ENCODE measurements at regions not wholly inside any gene's neighbourhood (a gene's known extent, or its start where the extent isn't known, plus 50 kb on each side); places are given as distances from the start of the nearest gene placed in this dataset.
"Not testable (repeated sequence)": the region's sequence is repeated elsewhere in the genome, so short reads cannot be mapped to it uniquely, and the experiment has no call there.

GRCh38 chr6:140554421-140554820 is 1180.0 kb upstream of the CITED2 start:
- no peak for DNase-seq

- no peak for DNase-seq
These were observed 1173.9 kb upstream of the CITED2 start for GRCh38 chr6:140548366-140548765.

DNA sequence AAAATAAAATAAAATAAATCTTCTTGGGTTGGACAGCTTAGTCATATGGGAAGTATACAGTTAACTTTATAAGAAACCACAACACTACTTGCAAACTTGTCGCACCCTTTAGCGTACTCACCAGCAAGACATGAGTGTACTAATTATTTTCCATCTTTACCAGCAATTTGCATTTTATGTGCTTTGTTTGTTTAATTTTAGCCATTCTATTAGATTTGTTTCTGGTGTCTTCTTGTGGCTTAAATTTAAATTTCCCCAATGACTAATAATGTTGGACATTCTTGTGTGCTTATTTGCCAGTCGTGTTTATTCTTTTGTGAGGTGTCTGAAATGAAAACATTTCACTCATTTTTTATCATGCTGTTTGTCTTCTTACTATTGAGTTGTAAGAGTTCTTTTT is 1172.2 kb upstream of the CITED2 start:
- no peak for DNase-seq

GRCh38 chr6:140544431-140544830 is 1170.0 kb upstream of the CITED2 start:
- DNase-seq: no peak

- no peak for DNase-seq
These were observed 1168.4 kb upstream of the CITED2 start for GRCh38 chr6:140542863-140543262.

- no peak for DNase-seq
These were observed 1166.8 kb upstream of the CITED2 start for GRCh38 chr6:140541288-140541687.

- no peak for DNase-seq
These were observed 1166.3 kb upstream of the CITED2 start for GRCh38 chr6:140540743-140541142.

GRCh38 chr6:140538926-140539325 is 1164.5 kb upstream of the CITED2 start:
- no peak for DNase-seq

- DNase-seq: no peak
These were observed 1163.6 kb upstream of the CITED2 start for GRCh38 chr6:140537834-140538705.

DNA sequence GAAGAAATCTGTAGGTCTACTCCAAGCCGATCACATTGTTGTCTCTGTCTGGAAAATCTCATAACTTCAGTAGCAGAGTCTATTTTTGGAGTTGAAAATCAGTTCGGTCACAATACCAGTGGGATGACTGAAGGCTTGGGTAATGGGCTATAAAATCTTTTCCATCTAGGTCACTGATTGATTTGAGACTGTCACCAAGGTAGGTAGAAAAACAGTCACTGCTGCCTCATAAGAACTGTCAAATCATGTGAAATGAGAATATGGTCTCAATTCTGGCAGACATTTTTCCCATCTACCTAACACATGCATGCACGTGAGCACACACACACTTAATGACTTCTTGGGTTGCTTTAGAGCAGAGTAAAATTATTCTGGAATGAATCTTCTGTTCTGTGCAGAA is 1162.8 kb upstream of the CITED2 start:
- no peak for DNase-seq

GRCh38 chr6:140535511-140535910 is 1161.1 kb upstream of the CITED2 start:
- no peak for DNase-seq

DNA sequence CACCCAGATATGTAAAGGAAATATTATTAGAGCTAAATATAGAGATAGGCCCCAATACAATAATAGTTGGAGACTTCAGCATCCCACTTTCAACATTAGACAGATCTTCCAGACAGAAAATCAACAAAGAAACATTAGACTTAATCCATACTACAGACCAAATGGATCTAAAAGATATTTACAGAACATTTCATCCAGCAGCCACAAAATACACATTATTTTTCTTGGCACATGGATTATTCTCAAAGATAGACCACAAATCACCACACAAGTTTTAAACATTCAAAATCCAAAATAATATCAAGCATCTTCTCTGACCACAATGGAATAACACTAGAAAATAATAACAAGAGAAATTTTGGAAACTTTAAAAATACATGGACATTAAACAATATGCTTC is 1159.1 kb upstream of the CITED2 start:
- no peak for DNase-seq

DNA sequence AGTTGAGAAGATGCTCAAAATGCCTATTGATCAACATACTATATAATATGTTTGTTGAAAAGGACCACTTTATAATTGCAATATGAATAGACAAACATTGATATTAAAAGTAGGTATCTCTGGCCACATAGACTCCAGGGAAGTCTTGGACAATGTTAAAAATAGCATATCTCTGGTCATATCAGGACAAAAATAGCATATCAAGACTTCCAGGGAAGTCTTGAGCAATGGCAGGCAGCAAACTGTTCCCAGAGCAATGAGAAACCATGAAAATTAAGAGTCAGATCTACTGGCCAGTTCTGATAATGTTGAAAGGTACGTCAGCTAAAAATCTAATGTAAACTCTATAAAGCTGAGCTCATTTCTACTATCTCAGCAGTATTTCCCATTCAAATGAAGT is 1130.3 kb upstream of the CITED2 start:
- no peak for DNase-seq

- no peak for DNase-seq
These were observed 1126.4 kb upstream of the CITED2 start for GRCh38 chr6:140500849-140501248.

DNA sequence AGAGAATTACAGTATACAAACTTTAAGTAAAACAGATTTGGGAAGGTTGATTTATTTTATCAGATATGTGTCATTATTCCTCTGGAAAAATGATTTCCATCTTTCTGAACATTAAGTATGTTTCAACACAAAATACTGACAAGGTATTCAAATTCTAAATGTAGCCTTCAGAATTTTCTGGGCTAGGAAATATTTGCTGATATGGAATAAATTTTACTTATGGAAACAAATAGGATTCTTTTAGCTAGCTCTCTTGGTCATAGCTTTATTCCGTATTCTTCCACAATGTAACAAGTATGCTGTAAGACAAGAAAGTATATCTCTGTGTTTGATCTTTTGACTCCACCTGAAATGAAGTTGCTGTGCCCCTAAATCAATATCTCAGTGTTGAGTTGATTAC is 1125.2 kb upstream of the CITED2 start:
- no peak for DNase-seq

GRCh38 chr6:140494321-140495108 is 1120.1 kb upstream of the CITED2 start:
- no peak for DNase-seq

DNA sequence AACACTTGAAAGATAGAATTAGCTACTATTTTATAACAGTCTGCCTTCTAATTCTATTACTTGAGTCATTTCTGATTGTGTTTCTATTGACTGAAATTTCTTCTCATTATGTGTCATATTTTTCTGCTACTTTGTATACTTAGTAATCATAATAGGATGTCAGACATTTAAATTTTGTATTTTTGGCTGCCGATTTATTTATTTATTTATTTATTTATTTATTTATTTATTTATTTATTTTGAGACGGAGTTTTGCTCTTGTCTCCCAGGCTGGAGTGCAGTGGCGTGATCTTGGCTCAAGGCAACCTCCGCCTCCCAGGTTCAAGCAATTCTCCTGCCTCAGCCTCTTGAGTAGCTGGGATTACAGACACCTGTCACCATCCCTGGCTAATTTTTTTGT is 1119.0 kb upstream of the CITED2 start:
- DNase-seq: not testable (repeated sequence)

GRCh38 chr6:140490081-140490480 is 1115.6 kb upstream of the CITED2 start:
- no peak for DNase-seq

- no peak for DNase-seq
These were observed 1113.1 kb upstream of the CITED2 start for GRCh38 chr6:140487586-140487985.

DNA sequence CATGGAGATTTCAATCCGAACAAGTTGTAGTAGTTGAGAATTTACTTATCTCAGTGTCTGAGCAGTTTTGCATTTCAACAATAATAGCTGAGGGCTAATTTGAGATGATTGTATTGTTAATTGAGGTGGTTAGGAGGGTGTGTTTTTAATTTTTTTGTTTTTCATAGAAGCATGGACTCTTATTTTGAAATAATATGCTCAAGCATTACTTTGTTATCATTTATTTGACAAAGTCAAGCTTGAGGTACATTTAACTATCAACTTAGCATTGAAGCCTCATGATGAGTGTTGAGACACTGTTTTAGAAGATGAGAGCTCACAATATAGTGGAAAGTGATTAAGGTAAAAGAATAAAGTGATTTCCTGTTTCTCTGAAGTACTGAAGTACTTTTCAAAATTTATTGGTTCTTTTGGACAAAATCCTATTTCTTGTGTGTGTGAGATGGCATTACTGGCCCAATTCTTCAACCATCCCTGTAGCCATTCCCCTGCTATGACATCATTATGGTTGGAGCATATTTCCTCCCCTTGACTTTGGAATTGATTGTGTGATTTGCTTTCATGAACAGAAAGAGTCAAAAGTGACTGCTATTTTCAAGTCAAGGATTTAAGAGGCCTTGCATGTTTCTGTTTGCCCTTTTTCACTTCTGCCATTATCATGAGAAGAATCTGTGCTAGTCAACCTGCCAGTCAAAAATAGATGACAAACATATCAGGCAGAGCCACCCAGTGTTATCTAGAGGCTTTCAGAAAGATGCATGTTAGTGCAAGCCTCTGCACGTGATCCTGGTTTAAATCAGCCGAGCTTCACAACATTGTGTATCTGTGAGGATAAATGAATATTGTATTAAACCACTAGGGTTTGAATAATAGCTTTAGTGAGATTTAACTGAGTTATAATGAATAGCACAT is 1112.3 kb upstream of the CITED2 start:
- DNase-seq: no peak

GRCh38 chr6:140485740-140486449 is 1111.4 kb upstream of the CITED2 start:
- no peak for DNase-seq

GRCh38 chr6:140480852-140481251 is 1106.4 kb upstream of the CITED2 start:
- no peak for DNase-seq
